Breast epithelium (tissue), 3 donors: ENCODE measurements at regions not wholly inside any gene's neighbourhood (a gene's known extent, or its start where the extent isn't known, plus 50 kb on each side); places are given as distances from the start of the nearest gene placed in this dataset.

Experiments
- CTCF ChIP-seq, 3 donors: fragments of 450-650 bp; IDR thresholded peaks; one replicate each; pipeline ENCODE4 v1.5.1; 2016 to 2017; ENCODE audit warnings: antibody characterized with exemption in 3 of 3, mild to moderate bottlenecking in 3 of 3, moderate library complexity in 3 of 3
- POLR2A ChIP-seq: fragments of 450-650 bp; IDR thresholded peaks from one replicate; pipeline ENCODE4 v1.6.1; 2016; ENCODE audit warnings: antibody characterized with exemption, mild to moderate bottlenecking, moderate library complexity

DNA sequence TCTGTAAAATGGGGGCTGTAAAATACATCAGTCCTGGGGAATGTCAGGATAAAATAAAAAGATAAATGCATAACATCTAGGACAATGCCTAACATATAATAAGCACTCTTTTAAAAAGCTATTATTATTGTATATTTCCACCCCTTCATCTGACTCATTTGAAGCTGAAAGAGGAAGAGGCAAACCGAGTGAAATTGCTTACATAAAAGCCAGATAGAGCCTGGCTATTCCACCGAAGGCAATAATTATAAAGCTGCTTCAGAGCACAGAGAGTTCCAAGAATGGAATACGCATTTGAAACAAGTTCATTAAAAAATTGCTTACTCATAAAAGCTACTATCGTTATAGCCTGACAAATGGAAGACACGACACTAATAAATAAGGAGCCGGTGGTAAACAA, 186.1 kb upstream of the CAMK1G start:
- no peak for TF ChIP-seq CTCF (IDR thresholded peaks at IDR 0.05)
- TF ChIP-seq POLR2A, result no peak
